Gastroesophageal sphincter (tissue), 3 donors: ENCODE measurements at regions not wholly inside any gene's neighbourhood (a gene's known extent, or its start where the extent isn't known, plus 50 kb on each side); places are given as distances from the start of the nearest gene placed in this dataset.

Source experiments
- POLR2A ChIP-seq, 2 donors: fragments of 450-650 bp; IDR thresholded peaks; one replicate each; pipeline ENCODE4 v1.6.1; 2017; ENCODE audit warnings: antibody characterized with exemption in 2 of 2, mild to moderate bottlenecking in 2 of 2, moderate library complexity in 1 of 2
- POLR2AphosphoS5 ChIP-seq: sonication (generic); formaldehyde crosslinking; IDR thresholded peaks from one replicate; pipeline ENCODE4 v1.6.1; 2017; ENCODE audit warnings: antibody characterized with exemption
- TF ChIP-seq, protein P1 (sequence below), 4 experiments: fragments of 200-600 bp in 2 of 4; fragments of 450-650 bp in 2 of 4; sonication (generic) in 1 of 4; IDR thresholded peaks; one replicate each; pipeline ENCODE4 v1.5.1; 2017 to 2019; ENCODE audit warnings: antibody characterized with exemption in 4 of 4, mild to moderate bottlenecking in 2 of 4, moderate library complexity in 2 of 4

DNA sequence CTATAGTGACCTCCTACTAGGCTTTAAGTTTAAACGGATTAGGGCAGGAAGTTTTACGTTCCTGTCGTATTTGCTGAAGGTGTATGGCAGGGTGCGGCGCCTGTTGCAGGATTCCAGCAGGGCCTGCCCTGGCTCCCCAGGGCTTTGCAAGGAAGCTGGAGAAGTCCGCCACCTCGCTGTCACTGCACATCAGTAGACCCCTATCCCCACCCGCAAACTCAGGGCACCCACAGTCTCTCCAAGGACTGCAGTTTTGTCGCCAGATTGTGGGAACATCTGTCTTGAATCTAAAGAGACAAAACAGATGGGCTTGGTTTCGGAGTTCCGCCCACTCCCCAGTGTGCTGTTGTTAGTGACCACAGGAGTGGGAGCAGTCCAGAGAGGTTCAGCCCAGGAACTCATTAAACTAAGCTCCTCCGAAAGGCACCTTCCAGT is 110.8 kb downstream of the CDC7 start:
- TF ChIP-seq, protein P1, sequence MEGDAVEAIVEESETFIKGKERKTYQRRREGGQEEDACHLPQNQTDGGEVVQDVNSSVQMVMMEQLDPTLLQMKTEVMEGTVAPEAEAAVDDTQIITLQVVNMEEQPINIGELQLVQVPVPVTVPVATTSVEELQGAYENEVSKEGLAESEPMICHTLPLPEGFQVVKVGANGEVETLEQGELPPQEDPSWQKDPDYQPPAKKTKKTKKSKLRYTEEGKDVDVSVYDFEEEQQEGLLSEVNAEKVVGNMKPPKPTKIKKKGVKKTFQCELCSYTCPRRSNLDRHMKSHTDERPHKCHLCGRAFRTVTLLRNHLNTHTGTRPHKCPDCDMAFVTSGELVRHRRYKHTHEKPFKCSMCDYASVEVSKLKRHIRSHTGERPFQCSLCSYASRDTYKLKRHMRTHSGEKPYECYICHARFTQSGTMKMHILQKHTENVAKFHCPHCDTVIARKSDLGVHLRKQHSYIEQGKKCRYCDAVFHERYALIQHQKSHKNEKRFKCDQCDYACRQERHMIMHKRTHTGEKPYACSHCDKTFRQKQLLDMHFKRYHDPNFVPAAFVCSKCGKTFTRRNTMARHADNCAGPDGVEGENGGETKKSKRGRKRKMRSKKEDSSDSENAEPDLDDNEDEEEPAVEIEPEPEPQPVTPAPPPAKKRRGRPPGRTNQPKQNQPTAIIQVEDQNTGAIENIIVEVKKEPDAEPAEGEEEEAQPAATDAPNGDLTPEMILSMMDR (IDR thresholded peaks at IDR 0.05) = no peak
- TF ChIP-seq POLR2A (IDR thresholded peaks at IDR 0.05) (no peak), POLR2AphosphoS5 (no peak)
